GM21786 (cell line): ENCODE measurements at regions not wholly inside any gene's neighbourhood (a gene's known extent, or its start where the extent isn't known, plus 50 kb on each side); places are given as distances from the start of the nearest gene placed in this dataset.

Experiments
- ATAC-seq: cut with Tn5 transposase; IDR thresholded peaks from one replicate; pipeline ENCODE4 v1.9.1; 2021; ENCODE audit not compliant: unreplicated experiment

DNA sequence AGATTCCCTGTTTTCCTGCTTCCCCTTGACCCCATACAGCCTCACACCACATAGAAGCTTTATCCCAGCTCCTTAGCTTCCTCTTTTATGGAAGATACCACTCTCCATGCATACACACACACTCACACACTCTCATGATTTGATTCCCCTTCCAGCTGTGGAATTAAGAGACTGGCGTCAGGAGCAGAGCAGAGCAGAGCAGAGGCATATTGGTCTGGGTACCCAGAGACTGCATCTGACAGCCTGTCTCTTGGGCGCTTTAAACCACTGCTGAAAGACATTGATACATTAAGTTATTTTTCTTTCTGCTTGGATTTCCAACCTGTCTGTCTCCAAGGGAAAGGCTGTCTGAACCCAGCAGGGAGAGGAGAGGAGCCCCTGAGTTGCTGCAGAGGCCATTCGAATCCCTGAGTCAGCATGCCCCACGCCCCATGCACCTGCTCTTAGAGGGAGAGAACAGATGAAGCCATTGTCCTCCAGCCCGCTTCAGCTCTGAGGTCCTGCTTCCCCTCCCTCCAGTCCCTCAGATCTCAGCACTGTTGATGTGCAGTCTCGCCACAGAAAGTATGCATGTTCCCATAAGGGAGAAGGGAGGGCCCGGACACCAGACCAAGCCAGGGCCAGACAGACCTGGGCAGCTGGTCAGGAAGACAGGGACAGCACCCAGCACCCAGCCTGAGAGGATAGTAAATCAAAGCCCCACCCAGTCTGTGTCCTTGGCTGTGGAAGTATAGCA, 66.7 kb upstream of the GJB5 start:
- ATAC-seq = no peak

DNA sequence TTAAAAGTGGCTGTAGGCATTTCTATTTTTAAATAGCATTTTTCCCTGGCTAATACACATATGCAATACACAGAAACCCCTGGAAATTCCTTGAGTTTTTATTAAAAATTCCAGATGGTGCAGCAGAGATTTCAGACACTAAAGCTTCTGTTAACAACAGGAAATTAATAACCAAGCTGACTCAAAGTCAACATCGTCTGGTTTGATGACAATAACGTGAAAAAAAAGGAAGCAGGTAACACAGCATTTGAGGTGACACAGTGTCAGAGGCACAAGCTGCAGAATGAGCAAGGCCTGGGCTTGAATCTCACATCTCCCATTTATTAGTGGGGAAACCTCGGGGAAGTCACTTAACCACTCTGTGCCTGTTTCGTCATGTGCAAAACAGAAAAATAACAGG, 64.6 kb upstream of the GJB5 start:
- ATAC-seq = no peak

- no peak for ATAC-seq
These were observed 61.8 kb upstream of the GJB5 start for GRCh38 chr1:34693081-34693480.

GRCh38 chr1:34694383-34694782, 60.5 kb upstream of the GJB5 start:
- no peak for ATAC-seq

DNA sequence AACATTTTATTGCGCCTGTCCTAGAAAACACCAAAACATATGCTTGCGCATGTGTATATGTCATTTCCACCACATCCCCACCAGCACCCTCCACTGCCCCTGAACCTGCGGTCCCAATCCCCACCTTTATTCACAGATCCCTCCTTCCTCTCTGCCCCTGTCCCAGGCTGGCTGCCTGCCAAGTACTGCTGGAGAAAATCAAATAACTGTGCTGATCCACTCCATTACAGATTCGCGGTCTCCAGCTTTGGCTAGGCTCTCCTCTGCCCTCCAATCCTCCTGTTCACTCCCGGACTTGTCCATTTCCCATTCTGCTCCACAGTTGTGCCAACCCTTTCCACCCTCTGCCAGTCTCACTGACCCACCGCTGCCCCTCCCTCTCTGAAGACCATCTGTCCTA, 59.3 kb upstream of the GJB5 start:
- no peak for ATAC-seq

- no peak for ATAC-seq
These were observed 58.6 kb upstream of the GJB5 start for GRCh38 chr1:34696230-34696629.

- ATAC-seq = no peak
These were observed 57.9 kb upstream of the GJB5 start for GRCh38 chr1:34696981-34697380.

- ATAC-seq = no peak
These were observed 57.0 kb upstream of the GJB5 start for GRCh38 chr1:34697818-34698217.

DNA sequence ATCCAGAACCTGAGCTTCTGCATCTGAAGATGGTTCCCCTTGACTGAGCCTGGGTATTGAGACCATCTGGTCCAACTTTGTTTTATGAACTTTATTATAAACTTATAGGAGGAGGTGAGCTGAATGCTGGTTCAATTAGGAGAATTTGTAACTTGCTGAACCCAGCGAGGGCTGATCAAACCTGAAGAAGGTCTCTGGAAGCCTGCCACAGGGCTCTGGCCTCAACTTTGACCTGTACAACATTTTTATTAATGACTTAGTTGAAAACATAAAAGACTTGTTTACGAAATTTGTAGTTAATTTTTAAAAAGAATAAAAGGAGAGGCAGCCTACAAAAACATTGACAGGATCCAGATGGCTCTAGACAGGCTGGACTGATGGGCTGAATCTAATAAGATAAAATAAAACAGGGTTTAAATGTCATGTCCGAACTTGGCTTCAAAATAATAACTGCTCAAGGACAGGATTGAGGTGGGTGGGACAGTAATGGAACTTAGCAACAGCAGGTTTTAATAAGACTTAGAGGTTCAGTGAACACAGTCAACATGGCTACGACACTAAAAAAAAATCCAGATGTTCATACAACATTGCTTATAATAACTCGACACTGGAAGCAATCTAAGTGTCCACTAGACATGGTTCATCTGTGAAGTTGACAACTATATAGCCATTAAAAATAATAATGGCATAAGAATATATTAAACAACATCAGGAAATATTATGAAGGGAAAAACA, 53.4 kb upstream of the GJB5 start:
- no peak for ATAC-seq
